ENCODE measurements at regions not wholly inside any gene's neighbourhood (a gene's known extent, or its start where the extent isn't known, plus 50 kb on each side); places are given as distances from the start of the nearest gene placed in this dataset.

GRCh38 chr4:11912886-11913285 is 484.2 kb upstream of the HS3ST1 start:
- DNase-seq (ENCODE audit: low read depth): no peak

GRCh38 chr4:11910812-11911211 is 482.1 kb upstream of the HS3ST1 start:
- DNase-seq (ENCODE audit: low read depth): no peak

- DNase-seq (ENCODE audit: low read depth): no peak
Observed at GRCh38 chr4:11908712-11909111, 480.0 kb upstream of the HS3ST1 start.

GRCh38 chr4:11908205-11908604 is 479.5 kb upstream of the HS3ST1 start:
- DNase-seq (ENCODE audit: low read depth): no peak

GRCh38 chr4:11904846-11905739 is 476.4 kb upstream of the HS3ST1 start:
- DNase-seq (ENCODE audit: low read depth): no peak

GRCh38 chr4:11904117-11904535 is 475.4 kb upstream of the HS3ST1 start:
- no peak for DNase-seq (ENCODE audit: low read depth)

GRCh38 chr4:11901089-11901488 is 472.4 kb upstream of the HS3ST1 start:
- DNase-seq (ENCODE audit: low read depth): no peak

- DNase-seq (ENCODE audit: low read depth): no peak
Observed at GRCh38 chr4:11900359-11900758, 471.7 kb upstream of the HS3ST1 start.

GRCh38 chr4:11898796-11899195 is 470.1 kb upstream of the HS3ST1 start:
- no peak for DNase-seq (ENCODE audit: low read depth)

- no peak for DNase-seq (ENCODE audit: low read depth)
Observed at GRCh38 chr4:11895766-11896165, 467.1 kb upstream of the HS3ST1 start.

GRCh38 chr4:11894977-11895376 is 466.3 kb upstream of the HS3ST1 start:
- DNase-seq (ENCODE audit: low read depth): no peak

- DNase-seq (ENCODE audit: low read depth): no peak
Observed at GRCh38 chr4:11894221-11894620, 465.5 kb upstream of the HS3ST1 start.

GRCh38 chr4:11889099-11889498 is 460.4 kb upstream of the HS3ST1 start:
- no peak for DNase-seq (ENCODE audit: low read depth)

GRCh38 chr4:11881947-11882346 is 453.3 kb upstream of the HS3ST1 start:
- DNase-seq (ENCODE audit: low read depth): no peak

- no peak for DNase-seq (ENCODE audit: low read depth)
Observed at GRCh38 chr4:11881364-11881763, 452.7 kb upstream of the HS3ST1 start.

- no peak for DNase-seq (ENCODE audit: low read depth)
Observed at GRCh38 chr4:11878241-11878640, 449.5 kb upstream of the HS3ST1 start.

GRCh38 chr4:11876104-11876503 is 447.4 kb upstream of the HS3ST1 start:
- no peak for DNase-seq (ENCODE audit: low read depth)

GRCh38 chr4:11869191-11869870 is 440.6 kb upstream of the HS3ST1 start:
- DNase-seq (ENCODE audit: low read depth): no peak

- DNase-seq (ENCODE audit: low read depth): no peak
Observed at GRCh38 chr4:11866391-11866790, 437.7 kb upstream of the HS3ST1 start.

GRCh38 chr4:11860996-11861395 is 432.3 kb upstream of the HS3ST1 start:
- DNase-seq (ENCODE audit: low read depth): no peak

- no peak for DNase-seq (ENCODE audit: low read depth)
Observed at GRCh38 chr4:11857881-11858280, 429.2 kb upstream of the HS3ST1 start.

GRCh38 chr4:11847167-11847566 is 418.5 kb upstream of the HS3ST1 start:
- no peak for DNase-seq (ENCODE audit: low read depth)

GRCh38 chr4:11843927-11844326 is 415.2 kb upstream of the HS3ST1 start:
- no peak for DNase-seq (ENCODE audit: low read depth)

Measured in stimulated activated CD4-positive, alpha-beta T cell treated with anti-CD3 and anti-CD28 coated beads, Interleukin-2, amount 100 ng/mL, for 4 hours (primary cell).